ENCODE measurements at regions not wholly inside any gene's neighbourhood (a gene's known extent, or its start where the extent isn't known, plus 50 kb on each side); places are given as distances from the start of the nearest gene placed in this dataset.

GRCh38 chr10:84854439-84854838, 526.0 kb downstream of the CCSER2 start:
- no TSS peak for BruUV-seq (replicated peaks)
- CTCF ChIA-PET: no interaction called here
- POLR2A ChIA-PET (ENCODE audit: low non-redundant PET): no interaction called here
- peaks cover 13% of the 10 kb centered on the region for H3K27me3 ChIP-seq (replicated peaks; ENCODE audit: insufficient read depth, low read depth, low read length, poor library complexity)
- intact Hi-C loops (cut with micrococcal nuclease; ENCODE audit: unreplicated experiment): no loop called here
- TF ChIP-seq CTCF (conservative IDR thresholded peaks at IDR 0.05; ENCODE audit: low read depth, low read length) (no peak), EZH2 (IDR thresholded peaks at IDR 0.05; ENCODE audit: borderline replicate concordance, low read depth, low read length, poor library complexity, severe bottlenecking) (no peak)
- H3K9me3 ChIP-seq (ENCODE audit: low read depth, low read length, poor library complexity, severe bottlenecking): no peaks in the 10 kb centered on the region
- H3K36me3 ChIP-seq (ENCODE audit: insufficient read depth, low read length, poor library complexity, severe bottlenecking): no peaks in the 10 kb centered on the region
- no peak overlapping the region for H3K27ac ChIP-seq (ENCODE audit: low read depth, low read length, poor library complexity, severe bottlenecking)
- H3K4me1 ChIP-seq (ENCODE audit: insufficient read depth, low read length, poor library complexity, severe bottlenecking): no peaks in the 10 kb centered on the region
- peak; percentile 6 for DNase-seq (ENCODE audit: low spot score)
- no peak overlapping the region for H3K4me3 ChIP-seq (ENCODE audit: low read depth, low read length, poor library complexity, severe bottlenecking)

- no peaks in the 10 kb centered on the region for H3K27me3 ChIP-seq (replicated peaks; ENCODE audit: insufficient read depth, low read depth, low read length, poor library complexity)
- CTCF ChIA-PET: no interaction called here
- no TSS peak for BruUV-seq (replicated peaks)
- H3K4me3 ChIP-seq (ENCODE audit: low read depth, low read length, poor library complexity, severe bottlenecking): no peak overlapping the region
- intact Hi-C loops (cut with micrococcal nuclease; ENCODE audit: unreplicated experiment): no loop called here
- POLR2A ChIA-PET (ENCODE audit: low non-redundant PET): no interaction called here
- no peak for TF ChIP-seq CTCF (conservative IDR thresholded peaks at IDR 0.05; ENCODE audit: low read depth, low read length)
- no peak for TF ChIP-seq EZH2 (IDR thresholded peaks at IDR 0.05; ENCODE audit: borderline replicate concordance, low read depth, low read length, poor library complexity, severe bottlenecking)
- no peak for DNase-seq (ENCODE audit: low spot score)
- no peaks in the 10 kb centered on the region for H3K9me3 ChIP-seq (ENCODE audit: low read depth, low read length, poor library complexity, severe bottlenecking)
- no peaks in the 10 kb centered on the region for H3K4me1 ChIP-seq (ENCODE audit: insufficient read depth, low read length, poor library complexity, severe bottlenecking)
- H3K36me3 ChIP-seq (ENCODE audit: insufficient read depth, low read length, poor library complexity, severe bottlenecking): no peaks in the 10 kb centered on the region
- H3K27ac ChIP-seq (ENCODE audit: low read depth, low read length, poor library complexity, severe bottlenecking): no peak overlapping the region
These were observed 532.5 kb downstream of the CCSER2 start for GRCh38 chr10:84860855-84861254.

- no TSS peak for BruUV-seq (replicated peaks)
- H3K36me3 ChIP-seq (ENCODE audit: insufficient read depth, low read length, poor library complexity, severe bottlenecking): no peaks in the 10 kb centered on the region
- intact Hi-C loops (cut with micrococcal nuclease; ENCODE audit: unreplicated experiment): no loop called here
- ChIA-PET POLR2A (ENCODE audit: low non-redundant PET) (no interaction called here), CTCF (no interaction called here)
- no peak overlapping the region for H3K27ac ChIP-seq (ENCODE audit: low read depth, low read length, poor library complexity, severe bottlenecking)
- H3K27me3 ChIP-seq (replicated peaks; ENCODE audit: insufficient read depth, low read depth, low read length, poor library complexity): no peaks in the 10 kb centered on the region
- H3K4me3 ChIP-seq (ENCODE audit: low read depth, low read length, poor library complexity, severe bottlenecking): no peak overlapping the region
- no peaks in the 10 kb centered on the region for H3K9me3 ChIP-seq (ENCODE audit: low read depth, low read length, poor library complexity, severe bottlenecking)
- H3K4me1 ChIP-seq (ENCODE audit: insufficient read depth, low read length, poor library complexity, severe bottlenecking): no peaks in the 10 kb centered on the region
- no peak for DNase-seq (ENCODE audit: low spot score)
- no peak for TF ChIP-seq EZH2 (IDR thresholded peaks at IDR 0.05; ENCODE audit: borderline replicate concordance, low read depth, low read length, poor library complexity, severe bottlenecking)
- TF ChIP-seq CTCF (conservative IDR thresholded peaks at IDR 0.05; ENCODE audit: low read depth, low read length): no peak
These were observed 534.2 kb downstream of the CCSER2 start for GRCh38 chr10:84862551-84862950.
